ENCODE measurements at regions not wholly inside any gene's neighbourhood (a gene's known extent, or its start where the extent isn't known, plus 50 kb on each side); places are given as distances from the start of the nearest gene placed in this dataset.

GRCh38 chr12:67558775-67559174 lies 89.8 kb upstream of the DYRK2 start:
- 93 to 98% methylated on average over 3 of the region's 3 CpGs for WGBS, 2 donors
- peaks cover 0 to 4% (median 0%) of the 10 kb centered on the region in 4 donors for H3K9me3 ChIP-seq (ENCODE audit: control insufficient read depth in 4 of 4, insufficient read depth in 3 of 4, low read length in 3 of 4)
- no peaks in the 10 kb centered on the region for H3K27me3 ChIP-seq (ENCODE audit: control insufficient read depth in 3 of 3, insufficient read depth in 3 of 3, low read length in 2 of 3)
- no peak for ATAC-seq (ENCODE audit: insufficient read depth, low FRiP score)
- H3K4me1 ChIP-seq (ENCODE audit: control insufficient read depth in 5 of 5, insufficient read depth in 5 of 5, low read length in 5 of 5): peaks cover 0 to 8% (median 0%) of the 10 kb centered on the region in 5 donors
- H3K27ac ChIP-seq (ENCODE audit: low read depth in 1 of 2, low read length in 1 of 2): no peak overlapping the region
- no peak for DNase-seq
- H3K4me3 ChIP-seq: no peak overlapping the region
- no peak for TF ChIP-seq CTCF (IDR thresholded peaks at IDR 0.05; ENCODE audit: control extremely low read depth, extremely low read depth)
- no peaks in the 10 kb centered on the region for H3K36me3 ChIP-seq (ENCODE audit: control insufficient read depth in 4 of 4, insufficient read depth in 4 of 4, low read length in 4 of 4)
- H3K9ac ChIP-seq (ENCODE audit: insufficient read depth in 1 of 2, low read length in 2 of 2): no peak overlapping the region

GRCh38 chr12:67559751-67560150 lies 88.8 kb upstream of the DYRK2 start:
- H3K27ac ChIP-seq (ENCODE audit: low read depth in 1 of 2, low read length in 1 of 2): no peak overlapping the region
- TF ChIP-seq CTCF (IDR thresholded peaks at IDR 0.05; ENCODE audit: control extremely low read depth, extremely low read depth): no peak
- H3K4me1 ChIP-seq (ENCODE audit: control insufficient read depth in 5 of 5, insufficient read depth in 5 of 5, low read length in 5 of 5): peaks cover 0 to 8% (median 0%) of the 10 kb centered on the region in 5 donors
- peaks cover 0 to 4% (median 0%) of the 10 kb centered on the region in 4 donors for H3K9me3 ChIP-seq (ENCODE audit: control insufficient read depth in 4 of 4, insufficient read depth in 3 of 4, low read length in 3 of 4)
- WGBS, 2 donors: 90 to 93% methylated on average over 3 of the region's 3 CpGs
- H3K9ac ChIP-seq (ENCODE audit: insufficient read depth in 1 of 2, low read length in 2 of 2): no peak overlapping the region
- no peak overlapping the region for H3K4me3 ChIP-seq
- ATAC-seq (ENCODE audit: insufficient read depth, low FRiP score) (no peak), DNase-seq (no peak)
- H3K27me3 ChIP-seq (ENCODE audit: control insufficient read depth in 3 of 3, insufficient read depth in 3 of 3, low read length in 2 of 3): no peaks in the 10 kb centered on the region
- no peaks in the 10 kb centered on the region for H3K36me3 ChIP-seq (ENCODE audit: control insufficient read depth in 4 of 4, insufficient read depth in 4 of 4, low read length in 4 of 4)

GRCh38 chr12:67562513-67563287 lies 85.8 kb upstream of the DYRK2 start:
- H3K36me3 ChIP-seq (ENCODE audit: control insufficient read depth in 4 of 4, insufficient read depth in 4 of 4, low read length in 4 of 4): no peaks in the 10 kb centered on the region
- no peaks in the 10 kb centered on the region for H3K27me3 ChIP-seq (ENCODE audit: control insufficient read depth in 3 of 3, insufficient read depth in 3 of 3, low read length in 2 of 3)
- no peak overlapping the region for H3K9ac ChIP-seq (ENCODE audit: insufficient read depth in 1 of 2, low read length in 2 of 2)
- 64 to 78% methylated on average over 3 of the region's 3 CpGs for WGBS, 2 donors
- no peak overlapping the region for H3K4me3 ChIP-seq
- H3K4me1 ChIP-seq (ENCODE audit: control insufficient read depth in 5 of 5, insufficient read depth in 5 of 5, low read length in 5 of 5): no peaks in the 10 kb centered on the region
- no peak for DNase-seq
- H3K9me3 ChIP-seq (ENCODE audit: control insufficient read depth in 4 of 4, insufficient read depth in 3 of 4, low read length in 3 of 4): peaks cover 0 to 6% (median 5%) of the 10 kb centered on the region in 4 donors
- H3K27ac ChIP-seq (ENCODE audit: low read depth in 1 of 2, low read length in 1 of 2): no peak overlapping the region
- no peak for TF ChIP-seq CTCF (IDR thresholded peaks at IDR 0.05; ENCODE audit: control extremely low read depth, extremely low read depth)
- ATAC-seq (ENCODE audit: insufficient read depth, low FRiP score): no peak

Data from lung (tissue), 11 donors.